ENCODE measurements at regions not wholly inside any gene's neighbourhood (a gene's known extent, or its start where the extent isn't known, plus 50 kb on each side); places are given as distances from the start of the nearest gene placed in this dataset.

GRCh38 chr5:145178641-145179523 lies 656.3 kb downstream of the PRELID2 start:
- Histone ChIP-seq H3K36me3 (ENCODE audit: insufficient read depth, low read length) (no peaks in the 10 kb centered on the region), H3K9ac (ENCODE audit: insufficient read length) (no peak overlapping the region), H3K4me3 (no peak overlapping the region), H3K9me3 (ENCODE audit: low read depth, low read length) (no peaks in the 10 kb centered on the region), H3K27ac (no peak overlapping the region)
- no peak for DNase-seq (ENCODE audit: low read depth, low spot score)
- TF ChIP-seq POLR2AphosphoS5 (IDR thresholded peaks at IDR 0.05; ENCODE audit: borderline replicate concordance, low read depth, low read length) (no peak), FOXP2 (optimal IDR thresholded peaks at IDR 0.05; ENCODE audit: control extremely low read depth, extremely low read length, insufficient read depth) (no peak), EZH2 (IDR thresholded peaks at IDR 0.05) (no peak)

- Histone ChIP-seq H3K27ac (no peak overlapping the region), H3K4me3 (no peak overlapping the region), H3K9ac (ENCODE audit: insufficient read length) (no peak overlapping the region), H3K9me3 (ENCODE audit: low read depth, low read length) (no peaks in the 10 kb centered on the region), H3K36me3 (ENCODE audit: insufficient read depth, low read length) (no peaks in the 10 kb centered on the region)
- DNase-seq (ENCODE audit: low read depth, low spot score) = no peak
- no peak for TF ChIP-seq EZH2 (IDR thresholded peaks at IDR 0.05)
Measured at GRCh38 chr5:145176041-145176440, 659.1 kb downstream of the PRELID2 start.

- Histone ChIP-seq H3K9ac (ENCODE audit: insufficient read length) (no peak overlapping the region), H3K27ac (no peak overlapping the region), H3K36me3 (ENCODE audit: insufficient read depth, low read length) (no peaks in the 10 kb centered on the region), H3K9me3 (ENCODE audit: low read depth, low read length) (no peaks in the 10 kb centered on the region), H3K4me3 (no peak overlapping the region)
- no peak for TF ChIP-seq POLR2AphosphoS5 (IDR thresholded peaks at IDR 0.05; ENCODE audit: borderline replicate concordance, low read depth, low read length)
- TF ChIP-seq EZH2 (IDR thresholded peaks at IDR 0.05) = no peak
- DNase-seq (ENCODE audit: low read depth, low spot score) = no peak
Measured at GRCh38 chr5:145166110-145166509, 669.0 kb downstream of the PRELID2 start.

GRCh38 chr5:145163876-145164275 lies 671.3 kb downstream of the PRELID2 start:
- H3K36me3 ChIP-seq (ENCODE audit: insufficient read depth, low read length) = no peaks in the 10 kb centered on the region
- no peak overlapping the region for H3K9ac ChIP-seq (ENCODE audit: insufficient read length)
- DNase-seq (ENCODE audit: low read depth, low spot score) = no peak
- no peak for TF ChIP-seq EZH2 (IDR thresholded peaks at IDR 0.05)
- TF ChIP-seq POLR2AphosphoS5 (IDR thresholded peaks at IDR 0.05; ENCODE audit: borderline replicate concordance, low read depth, low read length) = no peak
- TF ChIP-seq FOXP2 (optimal IDR thresholded peaks at IDR 0.05; ENCODE audit: control extremely low read depth, extremely low read length, insufficient read depth) = no peak
- H3K9me3 ChIP-seq (ENCODE audit: low read depth, low read length) = no peaks in the 10 kb centered on the region
- H3K27ac ChIP-seq = no peak overlapping the region
- no peak overlapping the region for H3K4me3 ChIP-seq

GRCh38 chr5:145162626-145163025 lies 672.5 kb downstream of the PRELID2 start:
- no peak overlapping the region for H3K4me3 ChIP-seq
- no peaks in the 10 kb centered on the region for H3K9me3 ChIP-seq (ENCODE audit: low read depth, low read length)
- no peak overlapping the region for H3K9ac ChIP-seq (ENCODE audit: insufficient read length)
- TF ChIP-seq EZH2 (IDR thresholded peaks at IDR 0.05) (no peak), POLR2AphosphoS5 (IDR thresholded peaks at IDR 0.05; ENCODE audit: borderline replicate concordance, low read depth, low read length) (no peak), FOXP2 (optimal IDR thresholded peaks at IDR 0.05; ENCODE audit: control extremely low read depth, extremely low read length, insufficient read depth) (no peak)
- no peak for DNase-seq (ENCODE audit: low read depth, low spot score)
- H3K36me3 ChIP-seq (ENCODE audit: insufficient read depth, low read length) = no peaks in the 10 kb centered on the region
- no peak overlapping the region for H3K27ac ChIP-seq

- Histone ChIP-seq H3K9ac (ENCODE audit: insufficient read length) (no peak overlapping the region), H3K27ac (no peak overlapping the region), H3K4me3 (no peak overlapping the region), H3K9me3 (ENCODE audit: low read depth, low read length) (no peaks in the 10 kb centered on the region), H3K36me3 (ENCODE audit: insufficient read depth, low read length) (no peaks in the 10 kb centered on the region)
- no peak for DNase-seq (ENCODE audit: low read depth, low spot score)
- TF ChIP-seq EZH2 (IDR thresholded peaks at IDR 0.05) (no peak), POLR2AphosphoS5 (IDR thresholded peaks at IDR 0.05; ENCODE audit: borderline replicate concordance, low read depth, low read length) (no peak), FOXP2 (optimal IDR thresholded peaks at IDR 0.05; ENCODE audit: control extremely low read depth, extremely low read length, insufficient read depth) (no peak)
Measured at GRCh38 chr5:145161391-145161790, 673.8 kb downstream of the PRELID2 start.

- H3K36me3 ChIP-seq (ENCODE audit: insufficient read depth, low read length) = no peaks in the 10 kb centered on the region
- no peak overlapping the region for H3K27ac ChIP-seq
- no peak overlapping the region for H3K9ac ChIP-seq (ENCODE audit: insufficient read length)
- H3K4me3 ChIP-seq = no peak overlapping the region
- DNase-seq (ENCODE audit: low read depth, low spot score) = no peak
- TF ChIP-seq EZH2 (IDR thresholded peaks at IDR 0.05) (no peak), POLR2AphosphoS5 (IDR thresholded peaks at IDR 0.05; ENCODE audit: borderline replicate concordance, low read depth, low read length) (no peak), FOXP2 (optimal IDR thresholded peaks at IDR 0.05; ENCODE audit: control extremely low read depth, extremely low read length, insufficient read depth) (no peak)
- H3K9me3 ChIP-seq (ENCODE audit: low read depth, low read length) = no peaks in the 10 kb centered on the region
Measured at GRCh38 chr5:145160679-145161078, 674.5 kb downstream of the PRELID2 start.

GRCh38 chr5:145158730-145159129 lies 676.4 kb downstream of the PRELID2 start:
- TF ChIP-seq EZH2 (IDR thresholded peaks at IDR 0.05) (no peak), FOXP2 (optimal IDR thresholded peaks at IDR 0.05; ENCODE audit: control extremely low read depth, extremely low read length, insufficient read depth) (no peak), POLR2AphosphoS5 (IDR thresholded peaks at IDR 0.05; ENCODE audit: borderline replicate concordance, low read depth, low read length) (no peak)
- H3K9me3 ChIP-seq (ENCODE audit: low read depth, low read length) = no peaks in the 10 kb centered on the region
- H3K4me3 ChIP-seq = no peak overlapping the region
- no peak overlapping the region for H3K9ac ChIP-seq (ENCODE audit: insufficient read length)
- DNase-seq (ENCODE audit: low read depth, low spot score) = no peak
- no peaks in the 10 kb centered on the region for H3K36me3 ChIP-seq (ENCODE audit: insufficient read depth, low read length)
- H3K27ac ChIP-seq = no peak overlapping the region

GRCh38 chr5:145157841-145158240 lies 677.3 kb downstream of the PRELID2 start:
- Histone ChIP-seq H3K36me3 (ENCODE audit: insufficient read depth, low read length) (no peaks in the 10 kb centered on the region), H3K27ac (no peak overlapping the region), H3K4me3 (no peak overlapping the region), H3K9ac (ENCODE audit: insufficient read length) (no peak overlapping the region), H3K9me3 (ENCODE audit: low read depth, low read length) (no peaks in the 10 kb centered on the region)
- TF ChIP-seq FOXP2 (optimal IDR thresholded peaks at IDR 0.05; ENCODE audit: control extremely low read depth, extremely low read length, insufficient read depth) = no peak
- TF ChIP-seq POLR2AphosphoS5 (IDR thresholded peaks at IDR 0.05; ENCODE audit: borderline replicate concordance, low read depth, low read length) = no peak
- TF ChIP-seq EZH2 (IDR thresholded peaks at IDR 0.05) = no peak
- DNase-seq (ENCODE audit: low read depth, low spot score) = no peak

All from SK-N-MC (cell line).